Testis (tissue), 2 donors: ENCODE measurements at regions not wholly inside any gene's neighbourhood (a gene's known extent, or its start where the extent isn't known, plus 50 kb on each side); places are given as distances from the start of the nearest gene placed in this dataset.

Source experiments
- POLR2A ChIP-seq: fragments of 450-650 bp; IDR thresholded peaks from one replicate; pipeline ENCODE4 v1.6.1; 2017; ENCODE audit warnings: antibody characterized with exemption, mild to moderate bottlenecking, moderate library complexity
- TF ChIP-seq, protein P1 (sequence below), 3 experiments: fragments of 450-650 bp in 2 of 3; fragments of 200-600 bp in 1 of 3; sonication (generic) in 1 of 3; IDR thresholded peaks; one replicate each; pipeline ENCODE4 v1.5.1; 2016 to 2019; ENCODE audit warnings: antibody characterized with exemption in 3 of 3, mild to moderate bottlenecking in 2 of 3, moderate library complexity in 1 of 3

DNA sequence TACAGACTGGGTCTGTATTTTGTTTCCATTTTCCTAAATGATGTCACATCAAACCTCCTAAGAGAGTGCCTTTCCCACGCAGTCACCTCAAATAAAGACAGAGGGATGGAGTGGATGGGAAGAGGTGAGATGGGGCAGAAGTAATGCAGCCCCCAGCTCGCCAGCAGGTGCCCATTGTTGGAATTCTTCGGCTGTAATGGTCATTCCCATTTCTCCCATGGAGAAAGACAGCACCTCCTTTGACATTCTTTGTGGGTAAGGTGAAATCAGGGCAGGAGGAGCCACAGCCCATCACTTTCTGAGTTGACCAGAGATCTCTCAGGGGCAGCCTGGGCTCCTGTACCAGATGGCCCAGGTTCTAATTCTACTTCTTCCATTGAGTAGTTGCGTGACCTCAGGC lies 84.4 kb upstream of the NR2F2 start:
- TF ChIP-seq, protein P1, sequence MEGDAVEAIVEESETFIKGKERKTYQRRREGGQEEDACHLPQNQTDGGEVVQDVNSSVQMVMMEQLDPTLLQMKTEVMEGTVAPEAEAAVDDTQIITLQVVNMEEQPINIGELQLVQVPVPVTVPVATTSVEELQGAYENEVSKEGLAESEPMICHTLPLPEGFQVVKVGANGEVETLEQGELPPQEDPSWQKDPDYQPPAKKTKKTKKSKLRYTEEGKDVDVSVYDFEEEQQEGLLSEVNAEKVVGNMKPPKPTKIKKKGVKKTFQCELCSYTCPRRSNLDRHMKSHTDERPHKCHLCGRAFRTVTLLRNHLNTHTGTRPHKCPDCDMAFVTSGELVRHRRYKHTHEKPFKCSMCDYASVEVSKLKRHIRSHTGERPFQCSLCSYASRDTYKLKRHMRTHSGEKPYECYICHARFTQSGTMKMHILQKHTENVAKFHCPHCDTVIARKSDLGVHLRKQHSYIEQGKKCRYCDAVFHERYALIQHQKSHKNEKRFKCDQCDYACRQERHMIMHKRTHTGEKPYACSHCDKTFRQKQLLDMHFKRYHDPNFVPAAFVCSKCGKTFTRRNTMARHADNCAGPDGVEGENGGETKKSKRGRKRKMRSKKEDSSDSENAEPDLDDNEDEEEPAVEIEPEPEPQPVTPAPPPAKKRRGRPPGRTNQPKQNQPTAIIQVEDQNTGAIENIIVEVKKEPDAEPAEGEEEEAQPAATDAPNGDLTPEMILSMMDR (IDR thresholded peaks at IDR 0.05), result no peak
- no peak for TF ChIP-seq POLR2A
